Common myeloid progenitor, CD34-positive (primary cell): ENCODE measurements at regions not wholly inside any gene's neighbourhood (a gene's known extent, or its start where the extent isn't known, plus 50 kb on each side); places are given as distances from the start of the nearest gene placed in this dataset.

Experiments used
- CTCF ChIA-PET: fragments of 350-600 bp; sonication (Branson Sonifier 250); formaldehyde crosslinking; loops from one replicate; lab custom pipeline; 2021; ENCODE audit warnings: antibody characterized with exemption; lab: Charles Lee
- POLR2A ChIA-PET: fragments of 350-600 bp; sonication (Branson Sonifier 250); formaldehyde crosslinking; loops from one replicate; lab custom pipeline; 2021; ENCODE audit warnings: antibody characterized with exemption; lab: Charles Lee
- DNase-seq, 3 donors: peaks; one replicate each; pipeline versions ENCODE4 v3.0.0 to v3.0.0-alpha.2; 2013
- H3K27ac ChIP-seq, 2 experiments: 1 replicate in 1 of 2; 2 replicates in 1 of 2; pipeline ENCODE4 v1.7.0; 2013; ENCODE audit warnings: inconsistent platforms in 2 of 2, low read length in 2 of 2, mild to moderate bottlenecking in 2 of 2, low read depth in 1 of 2, moderate library complexity in 1 of 2; ENCODE audit not compliant: severe bottlenecking in 2 of 2, insufficient read depth in 1 of 2, poor library complexity in 1 of 2
- H3K27me3 ChIP-seq, 5 experiments: replicated peaks in 2 of 5; 1 replicate in 3 of 5; 2 replicates in 2 of 5; pipeline versions ENCODE4 v1.6.1 to v1.7.0; 2013; ENCODE audit warnings: low read length in 4 of 5, mild to moderate bottlenecking in 2 of 5, moderate library complexity in 2 of 5, inconsistent platforms in 1 of 5; ENCODE audit not compliant: insufficient read depth in 5 of 5, control insufficient read depth in 4 of 5
- H3K36me3 ChIP-seq, 4 experiments: 1 replicate in 2 of 4; 2 replicates in 2 of 4; pipeline versions ENCODE4 v1.6.1 to v1.7.0; 2013; ENCODE audit warnings: low read length in 3 of 4, control low read depth in 1 of 4, mild to moderate bottlenecking in 1 of 4; ENCODE audit not compliant: control insufficient read depth in 4 of 4, insufficient read depth in 4 of 4
- H3K4me1 ChIP-seq, 4 experiments: 1 replicate in 3 of 4; 2 replicates in 1 of 4; pipeline versions ENCODE4 v1.6.1 to v1.7.1; 2013; ENCODE audit warnings: low read length in 3 of 4, mild to moderate bottlenecking in 3 of 4, control low read depth in 1 of 4, inconsistent platforms in 1 of 4, moderate library complexity in 1 of 4; ENCODE audit not compliant: control insufficient read depth in 4 of 4, insufficient read depth in 4 of 4; ENCODE audit errors: control extremely low read depth in 1 of 4
- H3K4me3 ChIP-seq, 7 experiments: 1 replicate in 4 of 7; 2 replicates in 3 of 7; pipeline versions ENCODE4 v1.5.1 to v1.7.0; 2013; ENCODE audit warnings: mild to moderate bottlenecking in 7 of 7, low read length in 6 of 7, moderate library complexity in 6 of 7, inconsistent platforms in 2 of 7, low read depth in 2 of 7, control low read depth in 1 of 7; ENCODE audit not compliant: insufficient read depth in 4 of 7, control insufficient read depth in 1 of 7; ENCODE audit errors: extremely low read depth in 1 of 7
- H3K9me3 ChIP-seq, 5 experiments: 1 replicate in 4 of 5; 2 replicates in 1 of 5; pipeline versions ENCODE4 v1.6.1 to v1.7.1; 2013; ENCODE audit warnings: low read length in 4 of 5, mild to moderate bottlenecking in 2 of 5, inconsistent platforms in 1 of 5, low read depth in 1 of 5, moderate library complexity in 1 of 5; ENCODE audit not compliant: control insufficient read depth in 4 of 5, insufficient read depth in 2 of 5; ENCODE audit errors: control extremely low read depth in 1 of 5
- WGBS: methylation state at CpG from one replicate; pipeline ENCODE4 v1.1.5; 2013; ENCODE audit not compliant: insufficient coverage; 5-methylcytosine and 5-hydroxymethylcytosine counted together

DNA sequence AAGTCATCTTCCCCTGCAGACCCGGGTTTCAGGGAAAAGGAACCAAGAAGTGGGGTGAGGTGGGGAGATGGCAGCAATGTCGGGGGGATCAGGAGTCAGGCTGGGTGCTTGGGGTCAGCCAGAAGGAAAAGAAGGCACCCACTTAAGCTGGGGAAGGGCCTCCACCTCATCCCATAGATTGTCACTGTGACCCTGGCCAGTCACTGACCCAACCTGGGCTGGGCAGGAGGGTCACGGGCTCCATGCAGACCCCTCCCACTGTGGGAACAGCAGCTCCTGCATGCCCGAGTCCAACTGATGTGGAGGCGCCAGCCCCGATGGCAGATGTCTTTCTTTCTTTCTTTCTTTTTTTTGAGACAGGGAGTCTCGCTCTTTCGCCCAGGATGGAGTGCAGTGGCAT is 53.6 kb upstream of the HAAO start:
- H3K9me3 ChIP-seq = no peaks in the 10 kb centered on the region
- ChIA-PET CTCF (interaction anchor here (1.2 to 6.7 kb wide), 3 partner anchors 9 to 100 kb away, joined by 3 to 45 read pairs (median 3); no protein-coding TSS in a partner anchor), POLR2A (no interaction called here)
- H3K4me3 ChIP-seq = no peak overlapping the region
- no peaks in the 10 kb centered on the region for H3K27me3 ChIP-seq
- no peak overlapping the region for H3K27ac ChIP-seq
- 93% methylated on average over 6 of the region's 8 CpGs for WGBS
- H3K36me3 ChIP-seq = peaks cover 0 to 2% (median 0%) of the 10 kb centered on the region in 4 experiments
- DNase-seq = no peak
- peaks cover 0 to 23% (median 18%) of the 10 kb centered on the region in 4 experiments for H3K4me1 ChIP-seq

- no peak overlapping the region for H3K27ac ChIP-seq
- DNase-seq = peak in 2 of 3 donors; percentile 75 to 86
- no peaks in the 10 kb centered on the region for H3K27me3 ChIP-seq
- POLR2A ChIA-PET = no interaction called here
- peaks cover 0 to 23% (median 18%) of the 10 kb centered on the region in 4 experiments for H3K4me1 ChIP-seq
- CTCF ChIA-PET = interaction anchor here (0.7 to 6.7 kb wide), 9 partner anchors 10 to 467 kb away, joined by 3 to 45 read pairs (median 3); no protein-coding TSS in a partner anchor
- peak overlapping the region in 1 of 7 experiments; percentile 16 for H3K4me3 ChIP-seq
- H3K9me3 ChIP-seq = no peaks in the 10 kb centered on the region
- H3K36me3 ChIP-seq = peaks cover 0 to 2% (median 0%) of the 10 kb centered on the region in 4 experiments
- 59% methylated on average over 9 of the region's 20 CpGs for WGBS
Observed at GRCh38 chr2:42844901-42845821, 52.8 kb upstream of the HAAO start.

- H3K27ac ChIP-seq = no peak overlapping the region
- H3K36me3 ChIP-seq = peaks cover 0 to 2% (median 0%) of the 10 kb centered on the region in 4 experiments
- CTCF ChIA-PET = interaction anchor here (1.2 to 6.7 kb wide), 4 partner anchors 14 to 468 kb away, joined by 3 to 45 read pairs (median 4); no protein-coding TSS in a partner anchor
- DNase-seq = no peak
- H3K9me3 ChIP-seq = no peaks in the 10 kb centered on the region
- H3K4me1 ChIP-seq = peaks cover 0 to 23% (median 18%) of the 10 kb centered on the region in 4 experiments
- H3K27me3 ChIP-seq = no peaks in the 10 kb centered on the region
- POLR2A ChIA-PET = no interaction called here
- H3K4me3 ChIP-seq = no peak overlapping the region
- 96% methylated on average over 5 of the region's 5 CpGs for WGBS
Observed at GRCh38 chr2:42844366-42844765, 52.0 kb upstream of the HAAO start.

GRCh38 chr2:42843611-42844010 is 51.2 kb upstream of the HAAO start:
- CTCF ChIA-PET = interaction anchor here (1.0 to 1.4 kb wide), 3 partner anchors 13 to 469 kb away, joined by 3 to 4 read pairs (median 3); no protein-coding TSS in a partner anchor
- DNase-seq = no peak
- POLR2A ChIA-PET = no interaction called here
- H3K4me1 ChIP-seq = peaks cover 0 to 23% (median 18%) of the 10 kb centered on the region in 4 experiments
- H3K9me3 ChIP-seq = no peaks in the 10 kb centered on the region
- no peak overlapping the region for H3K4me3 ChIP-seq
- peaks cover 0 to 2% (median 0%) of the 10 kb centered on the region in 4 experiments for H3K36me3 ChIP-seq
- no peak overlapping the region for H3K27ac ChIP-seq
- no peaks in the 10 kb centered on the region for H3K27me3 ChIP-seq

GRCh38 chr2:42843131-42843530 is 50.7 kb upstream of the HAAO start:
- CTCF ChIA-PET = interaction anchor here (1.0 to 1.4 kb wide), 2 partner anchors 12 to 15 kb away, joined by 3 read pairs; no protein-coding TSS in a partner anchor
- Histone ChIP-seq H3K9me3 (no peaks in the 10 kb centered on the region), H3K4me1 (peaks cover 0 to 23% (median 18%) of the 10 kb centered on the region in 4 experiments), H3K36me3 (peaks cover 0 to 2% (median 0%) of the 10 kb centered on the region in 4 experiments), H3K4me3 (no peak overlapping the region), H3K27ac (no peak overlapping the region), H3K27me3 (no peaks in the 10 kb centered on the region)
- 90% methylated on average over 2 of the region's 6 CpGs for WGBS
- POLR2A ChIA-PET = interaction anchor here (0.6 kb wide), 1 partner anchor 15 kb away, joined by 5 read pairs; no protein-coding TSS in a partner anchor
- peak in 2 of 3 donors; percentile 41 to 47 for DNase-seq

- CTCF ChIA-PET = interaction anchor here (1.4 kb wide), 1 partner anchor 11 kb away, joined by 3 read pairs; no protein-coding TSS in a partner anchor
- DNase-seq = no peak
- POLR2A ChIA-PET = interaction anchor here (0.6 kb wide), 1 partner anchor 16 kb away, joined by 5 read pairs; no protein-coding TSS in a partner anchor
- Histone ChIP-seq H3K27ac (no peak overlapping the region), H3K4me1 (peaks cover 0 to 23% (median 18%) of the 10 kb centered on the region in 4 experiments), H3K9me3 (no peaks in the 10 kb centered on the region), H3K36me3 (peaks cover 0 to 2% (median 0%) of the 10 kb centered on the region in 4 experiments), H3K4me3 (no peak overlapping the region), H3K27me3 (no peaks in the 10 kb centered on the region)
- WGBS = 96% methylated on average over 2 of the region's 4 CpGs
Observed at GRCh38 chr2:42842466-42842865, 50.1 kb upstream of the HAAO start.
